ENCODE measurements at regions not wholly inside any gene's neighbourhood (a gene's known extent, or its start where the extent isn't known, plus 50 kb on each side); places are given as distances from the start of the nearest gene placed in this dataset.

DNA sequence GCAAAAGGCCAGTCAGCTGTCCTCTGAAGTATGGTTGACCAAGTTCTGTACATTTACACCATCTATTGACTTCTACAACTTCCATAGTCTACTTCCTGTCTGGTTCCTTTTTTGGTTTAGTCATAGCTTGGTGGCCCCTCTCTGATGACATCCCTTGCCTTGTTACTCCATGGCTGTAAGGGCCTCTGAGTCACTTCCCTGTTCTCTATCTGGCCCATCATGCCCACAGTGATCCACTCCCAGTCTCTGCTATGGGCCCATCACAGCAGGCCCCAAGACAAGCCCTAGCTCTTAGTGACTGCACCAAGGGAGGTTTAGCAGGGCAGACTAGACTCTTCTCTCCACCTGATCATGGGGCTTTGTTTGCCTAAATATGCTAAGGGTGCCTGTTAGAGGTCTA lies 441.6 kb downstream of the HACE1 start:
- TF ChIP-seq, protein P1, sequence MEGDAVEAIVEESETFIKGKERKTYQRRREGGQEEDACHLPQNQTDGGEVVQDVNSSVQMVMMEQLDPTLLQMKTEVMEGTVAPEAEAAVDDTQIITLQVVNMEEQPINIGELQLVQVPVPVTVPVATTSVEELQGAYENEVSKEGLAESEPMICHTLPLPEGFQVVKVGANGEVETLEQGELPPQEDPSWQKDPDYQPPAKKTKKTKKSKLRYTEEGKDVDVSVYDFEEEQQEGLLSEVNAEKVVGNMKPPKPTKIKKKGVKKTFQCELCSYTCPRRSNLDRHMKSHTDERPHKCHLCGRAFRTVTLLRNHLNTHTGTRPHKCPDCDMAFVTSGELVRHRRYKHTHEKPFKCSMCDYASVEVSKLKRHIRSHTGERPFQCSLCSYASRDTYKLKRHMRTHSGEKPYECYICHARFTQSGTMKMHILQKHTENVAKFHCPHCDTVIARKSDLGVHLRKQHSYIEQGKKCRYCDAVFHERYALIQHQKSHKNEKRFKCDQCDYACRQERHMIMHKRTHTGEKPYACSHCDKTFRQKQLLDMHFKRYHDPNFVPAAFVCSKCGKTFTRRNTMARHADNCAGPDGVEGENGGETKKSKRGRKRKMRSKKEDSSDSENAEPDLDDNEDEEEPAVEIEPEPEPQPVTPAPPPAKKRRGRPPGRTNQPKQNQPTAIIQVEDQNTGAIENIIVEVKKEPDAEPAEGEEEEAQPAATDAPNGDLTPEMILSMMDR (CRISPR knock-in tag; IDR thresholded peaks at IDR 0.05) = no peak
- no peak for TF ChIP-seq SRSF9 (IDR thresholded peaks at IDR 0.05; ENCODE audit: borderline replicate concordance, insufficient read depth, low read depth, low read length, poor library complexity, severe bottlenecking)
- TF ChIP-seq ZFP41 (CRISPR knock-in tag; IDR thresholded peaks at IDR 0.05; ENCODE audit: borderline replicate concordance) = no peak
- TF ChIP-seq GABPA (IDR thresholded peaks at IDR 0.05; ENCODE audit: low read depth, low read length) = no peak
- TF ChIP-seq GABPA (CRISPR knock-in tag; IDR thresholded peaks at IDR 0.05; ENCODE audit: low read depth) = no peak
- no peak for TF ChIP-seq ETV6 (CRISPR knock-in tag; conservative IDR thresholded peaks at IDR 0.05)
- TF ChIP-seq, protein P2, sequence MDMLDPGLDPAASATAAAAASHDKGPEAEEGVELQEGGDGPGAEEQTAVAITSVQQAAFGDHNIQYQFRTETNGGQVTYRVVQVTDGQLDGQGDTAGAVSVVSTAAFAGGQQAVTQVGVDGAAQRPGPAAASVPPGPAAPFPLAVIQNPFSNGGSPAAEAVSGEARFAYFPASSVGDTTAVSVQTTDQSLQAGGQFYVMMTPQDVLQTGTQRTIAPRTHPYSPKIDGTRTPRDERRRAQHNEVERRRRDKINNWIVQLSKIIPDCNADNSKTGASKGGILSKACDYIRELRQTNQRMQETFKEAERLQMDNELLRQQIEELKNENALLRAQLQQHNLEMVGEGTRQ (IDR thresholded peaks at IDR 0.05; ENCODE audit: low read depth, low read length) = no peak
- TF ChIP-seq, protein P2 (CRISPR knock-in tag; IDR thresholded peaks at IDR 0.05; ENCODE audit: borderline replicate concordance) = no peak
- TF ChIP-seq, protein P3, sequence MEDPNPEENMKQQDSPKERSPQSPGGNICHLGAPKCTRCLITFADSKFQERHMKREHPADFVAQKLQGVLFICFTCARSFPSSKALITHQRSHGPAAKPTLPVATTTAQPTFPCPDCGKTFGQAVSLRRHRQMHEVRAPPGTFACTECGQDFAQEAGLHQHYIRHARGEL (CRISPR knock-in tag; IDR thresholded peaks at IDR 0.05) = no peak
- TF ChIP-seq PCBP1 (IDR thresholded peaks at IDR 0.05; ENCODE audit: borderline replicate concordance, low read depth, low read length) = no peak
- TF ChIP-seq, protein P4, sequence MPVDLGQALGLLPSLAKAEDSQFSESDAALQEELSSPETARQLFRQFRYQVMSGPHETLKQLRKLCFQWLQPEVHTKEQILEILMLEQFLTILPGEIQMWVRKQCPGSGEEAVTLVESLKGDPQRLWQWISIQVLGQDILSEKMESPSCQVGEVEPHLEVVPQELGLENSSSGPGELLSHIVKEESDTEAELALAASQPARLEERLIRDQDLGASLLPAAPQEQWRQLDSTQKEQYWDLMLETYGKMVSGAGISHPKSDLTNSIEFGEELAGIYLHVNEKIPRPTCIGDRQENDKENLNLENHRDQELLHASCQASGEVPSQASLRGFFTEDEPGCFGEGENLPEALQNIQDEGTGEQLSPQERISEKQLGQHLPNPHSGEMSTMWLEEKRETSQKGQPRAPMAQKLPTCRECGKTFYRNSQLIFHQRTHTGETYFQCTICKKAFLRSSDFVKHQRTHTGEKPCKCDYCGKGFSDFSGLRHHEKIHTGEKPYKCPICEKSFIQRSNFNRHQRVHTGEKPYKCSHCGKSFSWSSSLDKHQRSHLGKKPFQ (CRISPR knock-in tag; IDR thresholded peaks at IDR 0.05; ENCODE audit: insufficient replicate concordance) = no peak
- TF ChIP-seq ZNF263 (CRISPR knock-in tag; IDR thresholded peaks at IDR 0.05) = no peak
- no peak for TF ChIP-seq BRCA1 (CRISPR knock-in tag; IDR thresholded peaks at IDR 0.05)

Data from HepG2 (cell line).